Parathyroid adenoma (tissue), 2 donors: ENCODE measurements at regions not wholly inside any gene's neighbourhood (a gene's known extent, or its start where the extent isn't known, plus 50 kb on each side); places are given as distances from the start of the nearest gene placed in this dataset.

Source experiments
- H2AFZ ChIP-seq: fragments of 300-600 bp; sonication (generic); one replicate; pipeline ENCODE4 v1.7.0; 2017; ENCODE audit warnings: antibody characterized with exemption, mild to moderate bottlenecking
- H3K27ac ChIP-seq: fragments of 300-600 bp; sonication (generic); one replicate; pipeline ENCODE4 v1.7.0; 2017
- H3K27me3 ChIP-seq: fragments of 300-600 bp; sonication (generic); one replicate; pipeline ENCODE4 v1.7.0; 2017; ENCODE audit warnings: low read length; ENCODE audit not compliant: control insufficient read depth, insufficient read depth
- H3K36me3 ChIP-seq: fragments of 300-600 bp; sonication (generic); one replicate; pipeline ENCODE4 v1.7.0; 2017; ENCODE audit warnings: low read length; ENCODE audit not compliant: control insufficient read depth, insufficient read depth
- H3K4me1 ChIP-seq: fragments of 300-600 bp; sonication (generic); one replicate; pipeline ENCODE4 v1.7.0; 2017; ENCODE audit warnings: control low read depth
- H3K4me2 ChIP-seq: fragments of 300-600 bp; sonication (generic); one replicate; pipeline ENCODE4 v1.7.0; 2017; ENCODE audit warnings: low read length
- H3K4me3 ChIP-seq: fragments of 300-600 bp; sonication (generic); one replicate; pipeline ENCODE4 v1.7.0; 2017; ENCODE audit warnings: low read depth, low read length
- H3K79me2 ChIP-seq: fragments of 300-600 bp; sonication (generic); one replicate; pipeline ENCODE4 v1.7.0; 2017; ENCODE audit warnings: control low read depth
- H3K9ac ChIP-seq: fragments of 300-600 bp; sonication (generic); one replicate; pipeline ENCODE4 v1.7.0; 2017; ENCODE audit warnings: mild to moderate bottlenecking
- H3K9me3 ChIP-seq: fragments of 300-600 bp; sonication (generic); one replicate; pipeline ENCODE4 v1.7.0; 2017; ENCODE audit warnings: low read length; ENCODE audit not compliant: control insufficient read depth
- CTCF ChIP-seq: fragments of 300-600 bp; sonication (generic); IDR thresholded peaks from one replicate; pipeline ENCODE4 v1.7.0; 2017; ENCODE audit warnings: antibody characterized with exemption, mild to moderate bottlenecking
- donor health status: primary hyperparathyroidism.

GRCh38 chr1:29758781-29759499, 522.6 kb downstream of the PTPRU start:
- Histone ChIP-seq H3K27ac (no peak overlapping the region), H3K9me3 (no peaks in the 10 kb centered on the region), H3K4me1 (no peaks in the 10 kb centered on the region), H2AFZ (no peak overlapping the region), H3K9ac (no peak overlapping the region), H3K4me2 (no peak overlapping the region), H3K79me2 (no peaks in the 10 kb centered on the region), H3K27me3 (no peaks in the 10 kb centered on the region), H3K4me3 (no peak overlapping the region), H3K36me3 (no peaks in the 10 kb centered on the region)
- TF ChIP-seq CTCF, result no peak

- no peak for TF ChIP-seq CTCF
- H3K27ac ChIP-seq, result no peak overlapping the region
- H3K9ac ChIP-seq, result no peak overlapping the region
- no peak overlapping the region for H3K4me2 ChIP-seq
- H3K4me3 ChIP-seq, result no peak overlapping the region
- H3K36me3 ChIP-seq, result no peaks in the 10 kb centered on the region
- no peaks in the 10 kb centered on the region for H3K4me1 ChIP-seq
- no peaks in the 10 kb centered on the region for H3K79me2 ChIP-seq
- H3K27me3 ChIP-seq, result no peaks in the 10 kb centered on the region
- H2AFZ ChIP-seq, result no peak overlapping the region
- H3K9me3 ChIP-seq, result no peaks in the 10 kb centered on the region
Observed at GRCh38 chr1:29757866-29758780, 521.8 kb downstream of the PTPRU start.

DNA sequence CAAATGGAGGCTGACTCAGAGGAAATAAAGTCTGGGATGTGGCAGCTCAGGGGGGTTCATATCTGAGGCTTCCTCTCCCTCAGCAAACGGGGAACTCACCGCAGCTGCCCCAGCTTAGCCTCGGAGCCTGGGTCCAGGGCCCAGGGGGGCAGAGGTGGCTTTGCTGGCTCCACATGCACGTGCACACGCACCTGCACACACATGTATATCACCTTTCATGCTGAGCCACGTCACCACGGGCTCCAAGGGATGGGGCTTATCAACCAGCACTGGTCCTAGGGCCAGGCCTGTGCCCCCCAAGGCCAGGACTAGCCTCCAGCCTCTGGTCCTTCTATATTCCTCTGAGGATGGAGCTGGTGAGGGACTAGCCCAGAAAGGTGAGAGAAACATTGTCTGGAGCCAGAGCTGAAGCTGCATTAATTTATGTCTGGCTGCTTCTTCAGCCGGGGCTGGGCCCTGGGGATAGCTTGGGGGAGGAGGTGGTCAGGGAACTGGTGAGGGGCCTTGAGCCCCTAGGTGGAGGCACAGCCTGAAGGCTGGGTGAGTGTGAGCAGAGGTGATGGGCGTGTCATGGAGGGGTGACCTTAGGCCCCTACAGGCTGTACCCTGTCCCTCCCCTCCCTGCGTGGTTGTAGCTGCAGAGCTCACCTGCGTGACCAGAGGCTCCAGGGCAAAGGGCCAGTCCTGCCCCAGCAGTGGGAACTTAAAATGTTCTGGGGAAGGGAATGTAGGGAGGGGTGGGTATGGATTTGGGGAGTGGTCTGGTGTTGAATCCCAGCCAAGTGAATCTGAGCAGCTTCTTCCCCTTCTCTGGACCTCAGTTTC, 520.8 kb downstream of the PTPRU start:
- Histone ChIP-seq H2AFZ (no peak overlapping the region), H3K9me3 (no peaks in the 10 kb centered on the region), H3K4me3 (no peak overlapping the region), H3K4me1 (no peaks in the 10 kb centered on the region), H3K27ac (no peak overlapping the region), H3K79me2 (no peaks in the 10 kb centered on the region), H3K27me3 (no peaks in the 10 kb centered on the region), H3K9ac (no peak overlapping the region), H3K36me3 (no peaks in the 10 kb centered on the region), H3K4me2 (no peak overlapping the region)
- no peak for TF ChIP-seq CTCF

DNA sequence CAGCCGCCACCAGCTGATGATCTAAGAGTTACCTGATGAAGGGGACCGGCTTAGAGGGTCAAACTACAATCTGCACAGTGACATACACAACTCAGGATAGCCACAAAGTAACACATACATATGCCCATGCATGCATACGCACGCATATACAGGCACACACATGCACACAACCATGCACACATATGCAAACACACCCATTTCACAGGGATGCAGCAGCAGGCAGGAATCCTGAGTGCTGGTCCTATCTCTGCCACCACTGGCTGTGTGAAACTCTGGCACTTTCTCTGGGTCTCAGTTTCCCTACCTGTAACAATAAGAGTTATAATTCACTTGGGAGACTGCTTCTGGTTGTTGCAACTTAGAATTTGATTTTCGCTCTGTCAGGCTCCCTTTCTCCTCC, 520.2 kb downstream of the PTPRU start:
- Histone ChIP-seq H2AFZ (no peak overlapping the region), H3K27ac (no peak overlapping the region), H3K27me3 (no peaks in the 10 kb centered on the region), H3K9ac (no peak overlapping the region), H3K36me3 (no peaks in the 10 kb centered on the region), H3K4me3 (no peak overlapping the region), H3K4me1 (no peaks in the 10 kb centered on the region), H3K9me3 (no peaks in the 10 kb centered on the region), H3K4me2 (no peak overlapping the region), H3K79me2 (no peaks in the 10 kb centered on the region)
- no peak for TF ChIP-seq CTCF
